Colonic mucosa (tissue), 4 donors: ENCODE measurements at regions not wholly inside any gene's neighbourhood (a gene's known extent, or its start where the extent isn't known, plus 50 kb on each side); places are given as distances from the start of the nearest gene placed in this dataset.

ENCODE experiments used
- DNase-seq: peaks from one replicate; pipeline ENCODE4 v3.0.0-alpha.2; 2020
- H3K27ac ChIP-seq: fragments of 200-600 bp; one replicate; pipeline ENCODE4 v1.8.0; 2021
- H3K27me3 ChIP-seq: fragments of 200-600 bp; one replicate; pipeline ENCODE4 v1.8.0; 2021
- H3K36me3 ChIP-seq: fragments of 200-600 bp; one replicate; pipeline ENCODE4 v1.8.0; 2021
- H3K4me1 ChIP-seq: fragments of 200-600 bp; one replicate; pipeline ENCODE4 v1.8.0; 2021; ENCODE audit warnings: mild to moderate bottlenecking
- H3K4me3 ChIP-seq: fragments of 200-600 bp; one replicate; pipeline ENCODE4 v1.8.0; 2021
- H3K9ac ChIP-seq, 2 donors: one replicate each; pipeline ENCODE4 v1.7.0; 2013; ENCODE audit warnings: control low read depth in 2 of 2, low read depth in 2 of 2, low read length in 2 of 2
- H3K9me3 ChIP-seq: fragments of 200-600 bp; one replicate; pipeline ENCODE4 v1.8.0; 2021
- intact Hi-C: fragments of 100-400 bp; cut with DNase I; formaldehyde crosslinking; loops from one replicate; pipeline ENCODE4 v1.14.1; 2022
- TF ChIP-seq, protein P1 (sequence below): fragments of 200-600 bp; IDR thresholded peaks from one replicate; pipeline ENCODE4 v1.8.0; 2022; ENCODE audit warnings: antibody characterized with exemption, mild to moderate bottlenecking
- donor health status: healthy.
- donor health status: DM: no; HTN: no; CAD: no.
- donor health status: DM: no; HTN: no; CAD: no.

DNA sequence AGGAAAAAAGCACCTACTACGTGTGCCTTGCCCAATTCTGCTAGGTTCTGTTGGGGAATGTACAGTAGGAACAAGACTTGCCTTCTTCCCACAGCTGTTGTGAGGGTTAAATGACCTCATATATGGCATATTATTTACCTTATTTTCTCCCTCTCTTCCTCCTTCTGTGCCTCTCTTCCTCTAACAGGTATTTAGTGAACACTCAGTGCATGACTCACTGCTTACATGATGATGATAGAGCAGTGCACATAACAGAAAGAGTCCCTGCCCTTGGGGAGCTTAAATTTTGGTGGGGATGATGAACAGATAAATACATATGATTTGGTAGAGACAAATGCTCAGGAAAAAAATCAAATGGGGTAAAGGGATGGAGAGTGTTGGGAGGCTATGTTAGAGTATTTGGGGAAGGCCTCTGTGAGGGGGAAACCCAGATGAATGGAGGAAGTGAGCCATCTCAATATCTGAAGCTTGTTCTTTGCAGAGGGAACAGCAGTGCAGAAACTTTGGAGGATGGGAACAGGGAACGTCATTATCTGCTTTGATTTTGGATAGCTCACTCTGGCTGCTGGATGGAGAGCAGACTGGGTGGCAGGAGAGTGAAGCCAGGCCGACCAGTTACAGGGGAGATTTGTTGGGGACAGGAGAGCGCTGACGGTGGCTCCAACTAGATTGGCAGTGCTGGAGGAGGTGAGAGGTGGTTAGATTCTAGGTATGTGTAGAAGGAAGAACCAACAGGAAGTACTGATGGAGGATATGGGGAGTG is 95.5 kb upstream of the TENM4 start:
- intact Hi-C loops = no loop called here
- Histone ChIP-seq H3K9ac (no peak overlapping the region), H3K36me3 (no peaks in the 10 kb centered on the region), H3K27ac (no peak overlapping the region), H3K4me3 (no peak overlapping the region), H3K9me3 (no peaks in the 10 kb centered on the region), H3K27me3 (no peaks in the 10 kb centered on the region), H3K4me1 (no peaks in the 10 kb centered on the region)
- no peak for DNase-seq
- TF ChIP-seq, protein P1, sequence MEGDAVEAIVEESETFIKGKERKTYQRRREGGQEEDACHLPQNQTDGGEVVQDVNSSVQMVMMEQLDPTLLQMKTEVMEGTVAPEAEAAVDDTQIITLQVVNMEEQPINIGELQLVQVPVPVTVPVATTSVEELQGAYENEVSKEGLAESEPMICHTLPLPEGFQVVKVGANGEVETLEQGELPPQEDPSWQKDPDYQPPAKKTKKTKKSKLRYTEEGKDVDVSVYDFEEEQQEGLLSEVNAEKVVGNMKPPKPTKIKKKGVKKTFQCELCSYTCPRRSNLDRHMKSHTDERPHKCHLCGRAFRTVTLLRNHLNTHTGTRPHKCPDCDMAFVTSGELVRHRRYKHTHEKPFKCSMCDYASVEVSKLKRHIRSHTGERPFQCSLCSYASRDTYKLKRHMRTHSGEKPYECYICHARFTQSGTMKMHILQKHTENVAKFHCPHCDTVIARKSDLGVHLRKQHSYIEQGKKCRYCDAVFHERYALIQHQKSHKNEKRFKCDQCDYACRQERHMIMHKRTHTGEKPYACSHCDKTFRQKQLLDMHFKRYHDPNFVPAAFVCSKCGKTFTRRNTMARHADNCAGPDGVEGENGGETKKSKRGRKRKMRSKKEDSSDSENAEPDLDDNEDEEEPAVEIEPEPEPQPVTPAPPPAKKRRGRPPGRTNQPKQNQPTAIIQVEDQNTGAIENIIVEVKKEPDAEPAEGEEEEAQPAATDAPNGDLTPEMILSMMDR = no peak

DNA sequence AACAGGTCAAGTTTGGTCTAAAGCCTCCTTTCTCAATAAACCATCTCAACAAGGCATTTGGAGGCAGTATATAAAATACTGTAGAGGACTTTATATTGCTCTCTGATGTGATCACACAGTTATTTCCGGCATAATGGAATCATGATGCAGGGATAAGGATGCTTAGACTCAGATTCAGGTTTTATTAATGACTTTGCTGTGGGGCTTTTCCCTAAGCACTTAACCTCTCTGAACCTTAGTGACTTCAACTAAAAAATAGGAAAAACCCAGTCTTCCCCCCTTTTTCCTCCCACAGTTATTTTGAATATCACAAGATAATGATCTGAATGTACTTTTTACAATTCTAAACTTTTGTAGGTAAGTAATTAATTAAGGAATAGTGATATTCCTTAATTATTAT is 94.8 kb upstream of the TENM4 start:
- H3K27ac ChIP-seq = no peak overlapping the region
- H3K9me3 ChIP-seq = no peaks in the 10 kb centered on the region
- H3K4me1 ChIP-seq = no peaks in the 10 kb centered on the region
- no peaks in the 10 kb centered on the region for H3K36me3 ChIP-seq
- no peak overlapping the region for H3K9ac ChIP-seq
- TF ChIP-seq, protein P1 = no peak
- DNase-seq = no peak
- intact Hi-C loops = no loop called here
- no peak overlapping the region for H3K4me3 ChIP-seq
- no peaks in the 10 kb centered on the region for H3K27me3 ChIP-seq

DNA sequence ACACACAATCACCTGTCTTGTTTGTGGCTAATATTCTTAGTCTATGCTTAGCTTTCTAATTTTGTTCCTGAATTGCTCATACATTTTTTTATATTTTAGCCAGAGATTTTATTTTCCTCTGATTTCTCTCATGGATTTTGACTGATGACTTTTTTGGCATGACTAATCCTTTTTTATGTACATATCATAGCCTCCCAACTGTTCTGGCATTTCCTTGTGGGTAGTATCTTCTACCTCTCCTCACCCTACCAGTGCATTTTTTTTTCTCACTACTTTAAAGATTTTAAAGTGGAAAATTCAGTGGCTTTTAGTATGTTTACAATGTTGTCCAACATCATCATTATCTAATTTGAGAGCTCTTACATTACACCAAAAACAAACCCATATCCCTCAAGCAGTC is 84.4 kb upstream of the TENM4 start:
- TF ChIP-seq, protein P1 = no peak
- Histone ChIP-seq H3K27ac (no peak overlapping the region), H3K27me3 (no peaks in the 10 kb centered on the region), H3K9me3 (no peaks in the 10 kb centered on the region), H3K9ac (no peak overlapping the region), H3K4me1 (no peaks in the 10 kb centered on the region), H3K36me3 (no peaks in the 10 kb centered on the region), H3K4me3 (no peak overlapping the region)
- intact Hi-C loops = no loop called here
- DNase-seq = no peak

- intact Hi-C loops = no loop called here
- no peak for DNase-seq
- Histone ChIP-seq H3K9ac (no peak overlapping the region), H3K27me3 (no peaks in the 10 kb centered on the region), H3K4me3 (no peak overlapping the region), H3K9me3 (no peaks in the 10 kb centered on the region), H3K36me3 (no peaks in the 10 kb centered on the region), H3K27ac (no peak overlapping the region), H3K4me1 (no peaks in the 10 kb centered on the region)
- TF ChIP-seq, protein P1 = no peak
These were observed 81.8 kb upstream of the TENM4 start for GRCh38 chr11:79522626-79523025.

GRCh38 chr11:79520086-79520485 is 79.3 kb upstream of the TENM4 start:
- TF ChIP-seq, protein P1 = no peak
- Histone ChIP-seq H3K4me1 (no peaks in the 10 kb centered on the region), H3K9me3 (no peaks in the 10 kb centered on the region), H3K27me3 (no peaks in the 10 kb centered on the region), H3K4me3 (no peak overlapping the region), H3K36me3 (no peaks in the 10 kb centered on the region), H3K9ac (no peak overlapping the region), H3K27ac (no peak overlapping the region)
- no peak for DNase-seq
- intact Hi-C loops = no loop called here
